GM21717 (cell line): ENCODE measurements at regions not wholly inside any gene's neighbourhood (a gene's known extent, or its start where the extent isn't known, plus 50 kb on each side); places are given as distances from the start of the nearest gene placed in this dataset.

Experiments used
- ATAC-seq: cut with Tn5 transposase; IDR thresholded peaks from one replicate; pipeline ENCODE4 v1.9.1; 2021; ENCODE audit warnings: mild to moderate bottlenecking, moderate library complexity; ENCODE audit not compliant: unreplicated experiment

DNA sequence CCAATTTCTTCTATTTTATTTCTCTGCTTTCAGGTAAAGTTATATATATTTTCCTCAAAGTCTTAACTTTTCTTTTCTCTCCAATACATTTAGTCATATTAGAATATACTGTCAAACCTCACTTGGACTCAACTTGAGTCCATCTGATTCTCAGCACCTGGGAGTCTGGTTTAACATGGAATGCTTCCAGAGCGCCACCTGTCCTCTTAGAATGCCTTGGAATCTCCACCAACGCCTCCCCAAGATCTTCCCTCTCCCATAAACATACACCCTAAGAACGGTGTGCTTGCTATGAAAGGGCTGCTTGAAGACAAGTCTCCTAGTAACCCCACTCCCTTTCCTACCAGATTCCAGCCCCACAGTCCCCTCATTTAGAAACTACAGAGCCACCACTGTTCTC is 229.1 kb upstream of the MKLN1 start:
- no peak for ATAC-seq

DNA sequence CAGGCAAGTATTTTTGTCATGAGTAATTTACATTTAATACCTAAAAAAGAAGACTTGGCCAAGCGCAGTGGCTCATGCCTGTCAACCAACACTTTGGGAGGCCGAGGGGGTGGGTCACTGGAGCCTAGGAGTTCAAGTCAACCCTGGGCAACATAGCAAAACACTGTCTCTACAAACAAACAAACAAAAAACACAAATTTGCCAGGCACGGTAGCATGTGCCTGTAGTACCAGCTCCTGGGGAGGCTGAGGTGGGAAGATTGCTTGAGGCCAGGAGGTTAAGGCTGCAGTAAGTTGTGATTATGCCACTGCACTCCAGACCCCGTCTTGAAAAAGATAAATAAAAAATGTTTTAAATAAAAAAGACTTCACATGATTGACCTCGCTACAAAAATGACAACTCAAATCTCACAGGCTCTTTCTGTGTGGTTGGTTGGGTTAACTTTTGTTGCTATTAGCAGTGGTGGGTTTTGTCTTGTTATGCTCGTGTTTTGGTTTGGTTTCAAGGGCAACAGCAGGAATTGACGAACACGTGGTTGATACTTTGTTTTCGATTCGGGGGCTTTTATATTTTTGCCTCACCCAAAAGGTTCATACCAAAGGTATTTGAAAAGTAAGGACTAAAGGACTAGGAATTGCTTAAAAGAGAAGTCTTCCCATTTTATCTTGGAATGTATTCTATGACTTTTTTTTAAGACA is 227.2 kb upstream of the MKLN1 start:
- ATAC-seq = no peak

DNA sequence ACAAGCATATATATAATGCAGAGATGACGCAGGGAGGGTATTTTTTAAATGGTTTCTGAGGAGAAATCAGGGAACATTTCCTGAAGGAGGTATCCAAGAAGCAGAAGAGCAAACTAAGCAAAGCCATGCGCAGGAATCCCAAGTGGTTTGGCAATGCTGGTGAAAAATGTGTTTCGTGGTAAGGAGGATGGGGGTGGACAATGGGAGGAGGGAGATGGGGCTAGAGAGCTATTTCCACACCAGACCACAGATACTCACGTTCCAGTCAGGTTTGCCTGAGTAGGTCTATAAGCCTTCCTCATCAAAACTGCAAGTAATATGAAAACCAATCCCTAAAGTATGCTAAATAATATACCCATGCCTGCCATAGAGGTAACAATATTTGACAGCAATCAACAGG is 223.7 kb upstream of the MKLN1 start:
- ATAC-seq = no peak

DNA sequence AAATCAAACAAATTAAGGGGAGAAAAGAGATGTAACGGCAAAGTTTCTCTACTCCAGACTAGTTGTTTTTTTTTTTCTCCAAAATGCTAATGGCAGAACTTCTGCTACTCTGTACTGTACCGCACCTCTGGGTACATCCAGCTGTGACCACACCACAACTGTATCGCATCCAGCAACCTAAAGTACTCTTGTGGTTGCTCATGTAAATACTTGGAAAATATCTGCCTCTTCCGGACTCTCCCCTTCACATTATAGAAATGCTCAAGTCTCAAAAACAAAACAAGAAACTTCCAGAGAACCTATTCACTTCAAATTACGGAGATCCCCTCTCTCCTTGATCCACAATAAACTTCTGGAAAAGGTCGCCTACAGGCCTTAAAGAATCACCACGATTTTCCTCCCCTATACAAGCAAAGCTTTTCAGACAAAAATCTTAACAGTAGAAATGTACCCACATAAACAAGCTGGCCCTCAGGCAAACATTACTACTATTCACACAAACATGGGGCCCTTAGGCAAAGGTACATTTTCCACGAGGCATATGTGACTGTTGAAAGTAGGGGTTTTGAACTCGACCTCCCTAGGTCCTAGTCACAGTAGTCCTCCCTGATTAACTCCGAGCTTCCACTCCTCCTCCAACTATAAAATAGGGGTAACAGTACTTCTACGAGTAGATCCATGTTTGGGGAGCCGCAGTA is 222.9 kb upstream of the MKLN1 start:
- no peak for ATAC-seq

DNA sequence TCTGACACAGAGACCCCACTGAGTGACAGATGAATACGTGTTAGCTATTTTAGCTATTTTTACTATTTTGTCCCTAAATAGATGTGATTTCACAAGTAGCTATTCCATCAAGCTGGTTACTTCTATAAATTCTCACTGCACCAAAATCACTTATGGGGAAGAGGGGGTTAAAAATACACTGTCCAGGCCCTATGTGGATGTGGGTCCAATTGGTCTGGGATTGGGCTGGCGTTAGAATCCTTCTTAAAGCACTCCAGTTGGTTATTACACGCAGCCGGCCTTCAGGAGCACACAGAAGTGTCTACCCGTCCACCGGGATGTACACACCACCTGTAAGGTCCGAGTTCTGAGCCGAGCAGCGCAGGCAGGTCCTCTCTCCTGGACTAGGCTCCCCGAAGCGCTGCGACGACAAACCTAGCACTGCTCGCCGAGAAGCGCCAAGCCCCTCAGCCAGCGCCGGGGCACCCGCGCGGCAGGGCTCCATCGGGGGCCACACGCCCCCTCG is 222.3 kb upstream of the MKLN1 start:
- no peak for ATAC-seq

DNA sequence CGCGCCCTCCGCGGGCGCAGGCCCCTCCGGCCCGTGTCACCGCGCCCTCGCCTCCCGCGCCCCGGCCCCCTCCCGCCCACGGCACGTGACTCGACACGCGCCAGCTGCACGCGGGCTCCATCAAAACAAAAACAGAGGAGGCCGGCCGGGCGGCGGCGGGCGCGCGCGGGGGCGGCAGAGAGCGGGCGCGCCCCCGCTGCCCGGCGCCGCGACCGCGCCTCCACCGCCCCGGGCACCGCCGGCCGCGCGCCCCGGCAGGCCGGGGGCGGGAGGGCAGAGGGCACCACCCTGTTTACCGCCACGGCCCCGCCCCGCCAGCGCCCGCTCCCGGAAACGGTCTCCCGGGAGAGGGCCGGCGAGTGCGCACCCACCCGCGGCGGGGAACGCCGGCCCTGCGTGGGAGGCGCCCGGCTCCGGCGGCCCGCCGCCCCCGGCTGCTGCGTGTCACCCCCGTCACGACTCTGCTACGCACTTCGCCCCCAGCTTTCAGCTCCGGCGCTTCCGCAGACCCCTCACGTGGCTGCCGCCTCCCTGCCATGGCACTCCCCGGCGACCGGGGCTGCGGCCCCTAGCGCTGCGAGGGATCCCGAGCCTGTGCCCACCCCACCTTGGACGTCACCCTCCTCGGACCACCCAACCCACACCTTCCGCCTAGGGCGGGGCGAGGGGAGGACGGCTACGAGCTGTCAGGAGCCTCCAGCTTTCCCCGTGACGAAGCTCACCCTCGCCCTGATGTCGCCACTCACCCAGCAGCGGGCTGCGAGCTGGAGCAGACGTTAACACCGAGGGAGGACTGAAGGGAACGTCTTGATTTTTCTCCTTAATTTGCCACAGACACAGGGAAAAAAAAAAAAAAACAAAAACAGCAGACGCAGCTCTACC is 221.6 kb upstream of the MKLN1 start:
- peak; percentile 37 for ATAC-seq

DNA sequence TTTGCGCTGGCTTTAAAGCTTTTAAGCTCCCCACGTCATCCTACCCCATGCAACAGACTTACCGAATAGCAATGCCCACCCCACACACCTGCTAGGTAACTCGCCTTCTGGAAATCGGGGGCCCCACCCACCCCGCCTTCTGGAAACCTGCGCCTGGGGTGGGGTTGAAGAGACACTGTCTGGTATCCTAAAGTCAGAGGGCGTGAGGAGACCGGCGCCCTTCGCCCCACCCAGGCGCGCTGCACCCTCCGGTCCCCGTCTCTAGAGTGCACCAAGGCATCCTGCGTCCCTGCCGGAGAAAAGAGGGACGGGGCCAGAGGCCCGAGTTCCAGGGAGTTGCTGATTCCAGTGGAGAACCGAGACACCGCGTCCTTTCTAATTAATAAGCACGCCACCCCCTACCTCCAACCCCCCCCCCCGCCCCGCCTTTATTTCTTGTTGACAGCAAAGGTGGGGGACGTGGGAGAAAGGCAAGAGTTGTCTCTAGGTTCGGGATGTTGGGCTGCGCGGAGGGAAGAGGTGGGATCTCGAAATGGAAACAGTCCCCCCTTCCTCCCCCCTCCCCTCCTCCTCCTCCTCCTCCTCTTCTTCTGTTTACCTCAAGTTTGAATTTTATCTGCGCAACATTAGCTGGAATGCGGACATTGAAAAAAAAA is 220.9 kb upstream of the MKLN1 start:
- ATAC-seq = no peak

DNA sequence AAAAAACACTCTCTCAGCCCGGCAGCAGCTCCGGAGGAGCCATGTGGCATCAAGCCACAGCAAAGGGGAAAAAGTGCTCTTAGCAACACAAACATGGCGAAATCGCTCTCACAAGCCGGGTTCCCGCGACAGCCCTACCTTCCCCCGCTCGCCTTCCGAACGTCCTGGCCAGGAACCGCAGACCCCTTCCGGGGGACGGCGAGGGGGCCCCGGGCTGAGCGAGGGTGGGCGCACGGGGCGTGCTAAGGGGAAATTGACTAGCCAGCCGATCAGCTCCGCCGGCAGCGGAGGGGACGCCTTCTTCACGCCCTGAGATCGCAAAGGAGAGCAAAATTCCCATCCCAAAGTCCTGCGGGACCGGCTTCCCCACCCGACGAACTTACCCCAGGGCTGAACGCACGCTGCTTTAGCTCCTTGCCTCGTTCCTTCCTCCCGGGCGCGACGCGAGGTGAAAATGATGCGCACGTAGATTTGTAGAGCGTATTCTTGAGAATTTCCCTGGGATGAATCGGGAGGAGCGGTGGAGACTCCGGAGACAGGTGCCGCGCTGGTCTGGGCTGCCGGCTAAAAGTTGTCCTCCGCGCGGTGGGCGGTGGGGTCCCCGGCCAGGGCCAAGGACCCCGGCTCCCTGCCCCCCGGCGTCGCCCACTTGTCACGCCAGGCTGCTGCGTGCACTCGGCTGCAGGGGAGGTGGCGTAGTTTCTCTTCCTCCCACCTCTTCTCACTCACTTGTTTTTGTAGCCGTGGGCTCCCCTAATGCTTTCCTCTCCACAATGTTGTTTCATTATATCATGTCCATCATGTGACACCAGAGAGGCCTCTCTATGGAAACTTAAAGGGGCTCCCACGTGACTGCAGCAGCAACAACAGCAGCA is 220.1 kb upstream of the MKLN1 start:
- ATAC-seq = peak; percentile 37

DNA sequence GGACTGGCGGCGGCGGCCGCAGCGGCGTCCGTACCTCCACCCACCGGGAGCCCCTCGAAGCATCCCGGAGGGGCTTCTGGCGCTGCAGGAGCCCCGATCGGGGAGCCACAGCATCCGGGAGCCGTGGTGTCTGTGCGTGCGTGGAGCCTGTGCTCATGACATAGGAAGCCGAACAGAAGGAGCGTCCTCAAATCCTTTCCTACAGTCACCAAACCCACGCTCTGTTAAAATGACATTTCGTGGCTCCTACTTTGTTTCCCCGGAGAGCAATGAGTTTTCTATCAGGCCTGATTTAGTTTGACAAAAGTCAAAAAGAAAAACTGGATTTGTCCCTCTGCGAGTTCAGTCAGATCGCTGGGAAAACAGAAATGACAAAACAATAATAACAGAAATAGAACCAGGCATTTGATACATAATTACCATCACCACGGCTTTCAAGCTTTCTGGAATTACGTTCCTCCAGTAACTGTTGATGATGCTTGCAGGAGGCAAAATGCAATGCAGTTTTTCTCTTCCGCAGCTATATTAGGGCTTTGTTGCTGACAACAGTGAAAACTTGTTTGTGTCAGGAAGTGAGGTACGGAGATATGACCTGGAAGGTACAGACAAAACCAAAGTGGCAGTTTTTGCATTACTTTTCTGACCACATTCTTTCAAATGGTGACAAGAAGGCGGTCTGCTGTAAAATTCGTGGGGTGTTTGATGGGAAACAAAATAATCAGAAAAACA is 219.3 kb upstream of the MKLN1 start:
- ATAC-seq = no peak

DNA sequence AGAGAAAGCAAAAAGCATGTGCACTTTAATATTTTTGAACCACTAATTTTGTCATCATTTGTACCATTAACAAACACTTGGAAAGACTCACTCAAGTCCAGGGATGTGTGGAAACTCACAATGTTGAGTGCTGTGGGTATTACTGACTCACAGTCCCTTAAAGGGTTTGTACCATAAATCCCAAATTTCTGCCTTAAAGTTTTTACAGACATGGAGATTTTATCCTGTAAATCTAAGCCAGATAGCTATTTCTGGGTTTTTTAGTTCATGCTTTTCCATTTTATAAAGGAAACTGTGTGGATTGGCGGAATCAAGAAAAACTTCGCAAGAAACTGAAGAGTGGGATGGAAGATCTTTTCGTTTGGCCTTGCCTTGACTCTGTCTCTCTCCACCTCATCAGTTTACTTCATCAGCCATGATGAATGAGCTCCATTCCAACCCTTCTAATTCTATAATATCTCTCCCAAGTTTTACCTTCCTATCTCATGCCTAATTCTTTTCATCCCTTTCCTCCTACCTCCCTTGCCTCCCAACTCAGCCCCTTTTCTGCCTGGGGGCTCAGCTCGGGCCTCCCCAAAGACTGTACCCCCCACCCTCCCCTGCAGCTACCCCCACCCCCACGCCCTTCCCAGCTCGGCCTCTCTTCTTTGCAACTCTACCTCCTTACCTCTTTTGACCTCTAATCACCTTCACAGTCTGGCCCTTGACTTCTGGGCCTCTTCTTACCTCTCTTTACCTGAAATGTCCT is 218.5 kb upstream of the MKLN1 start:
- no peak for ATAC-seq

DNA sequence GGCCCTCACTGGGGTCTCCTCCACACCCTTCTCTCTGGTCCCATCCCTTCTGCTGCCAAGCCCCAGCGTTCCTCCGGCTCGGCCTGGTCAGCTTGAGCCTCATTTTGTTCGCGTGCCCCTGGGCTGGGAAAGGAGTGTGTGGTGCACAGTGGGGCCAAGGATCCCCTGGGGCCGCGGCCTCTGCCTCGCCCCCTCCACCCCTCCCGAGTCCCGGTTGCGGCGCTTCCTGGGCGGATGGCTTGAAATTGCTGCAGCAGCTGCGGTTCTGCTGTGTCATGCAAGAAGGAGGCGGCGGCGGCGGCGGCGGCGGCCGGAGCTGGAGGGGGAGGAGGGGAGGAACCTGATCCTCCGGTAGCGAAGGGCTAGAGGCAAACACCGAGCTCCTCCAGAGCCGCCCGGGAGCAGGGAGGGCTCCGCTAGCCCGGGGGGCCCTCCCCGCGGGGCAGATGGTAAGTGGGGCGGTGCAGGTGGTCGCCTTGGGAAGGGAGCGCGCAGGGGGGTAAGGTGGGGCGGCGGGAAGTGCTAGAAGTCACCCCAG is 217.8 kb upstream of the MKLN1 start:
- no peak for ATAC-seq

DNA sequence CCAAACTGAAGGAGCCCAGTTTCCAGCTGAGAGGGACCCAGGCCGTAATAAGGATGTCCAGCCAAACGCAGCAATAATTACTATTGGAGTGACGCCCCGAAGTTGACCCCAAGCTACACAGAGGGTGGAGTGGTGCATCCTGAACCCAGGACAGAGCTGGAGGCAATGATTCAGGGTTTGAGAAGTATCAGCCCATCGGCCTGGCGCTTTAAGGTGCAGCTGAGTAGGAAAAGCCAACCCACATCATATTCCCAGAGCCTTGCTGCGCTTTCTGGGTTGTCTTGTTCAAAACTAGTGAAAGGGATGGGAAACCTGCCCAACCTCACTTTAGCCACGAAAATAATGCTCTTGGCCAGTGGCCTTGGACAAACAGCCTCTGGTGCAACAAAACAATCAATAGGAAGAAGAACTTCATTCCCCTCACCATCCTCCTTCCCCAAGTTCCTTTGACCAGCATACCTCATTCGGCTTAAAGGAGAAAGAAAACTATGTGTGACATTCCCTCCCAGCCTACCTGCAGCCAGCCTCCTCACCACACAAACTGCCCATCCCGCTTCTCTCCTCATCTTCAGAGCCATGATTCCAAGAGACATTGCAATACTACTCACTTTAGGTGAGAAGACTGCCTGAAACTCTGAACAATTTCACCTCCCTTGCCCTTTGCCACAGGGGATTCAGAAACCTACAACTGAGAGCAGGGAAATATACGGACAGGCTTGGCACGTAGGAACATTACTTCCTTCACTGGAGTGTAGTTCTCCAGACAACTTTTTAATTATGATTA is 217.2 kb upstream of the MKLN1 start:
- no peak for ATAC-seq

DNA sequence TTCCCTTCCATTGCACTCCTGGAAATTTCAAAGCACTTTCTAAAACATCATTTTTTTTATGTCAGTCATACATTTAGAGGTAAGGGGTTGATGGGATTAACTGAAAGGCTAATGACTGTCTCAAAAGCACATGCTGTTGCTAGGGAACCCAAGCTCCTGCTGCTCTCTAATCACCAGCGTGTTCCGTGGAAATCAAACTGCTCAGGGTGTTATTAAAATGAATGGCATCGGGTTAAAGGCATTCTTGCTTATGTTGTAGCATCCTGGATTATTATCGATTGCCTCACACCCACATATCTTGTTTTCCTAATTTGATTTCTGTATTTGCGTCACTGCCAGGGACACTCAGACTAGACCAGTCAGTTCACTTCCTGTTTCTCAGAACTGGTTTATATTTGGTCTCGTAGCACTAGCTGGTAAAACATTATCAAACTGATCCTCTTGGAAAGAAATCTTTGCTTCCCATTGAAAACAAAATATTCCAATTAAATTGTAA is 216.5 kb upstream of the MKLN1 start:
- ATAC-seq = no peak

DNA sequence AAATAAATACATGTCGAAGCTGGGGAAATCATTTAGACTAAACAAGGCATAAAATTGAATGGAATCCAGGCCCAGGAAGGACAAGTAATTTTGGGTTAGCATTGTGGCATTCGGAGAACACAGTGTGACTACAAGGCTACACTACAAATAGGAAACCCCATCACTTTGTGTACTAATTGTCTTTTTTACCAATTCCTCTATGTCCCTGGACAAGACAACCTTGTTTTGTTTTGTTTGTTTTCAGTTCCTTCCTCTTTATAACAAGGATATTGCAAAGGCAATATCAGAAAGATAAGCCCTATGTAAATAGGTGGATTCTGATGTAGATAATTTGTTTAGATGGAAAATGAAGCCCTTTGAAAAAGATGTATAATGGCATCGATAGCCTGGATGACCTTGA is 215.9 kb upstream of the MKLN1 start:
- ATAC-seq = no peak

DNA sequence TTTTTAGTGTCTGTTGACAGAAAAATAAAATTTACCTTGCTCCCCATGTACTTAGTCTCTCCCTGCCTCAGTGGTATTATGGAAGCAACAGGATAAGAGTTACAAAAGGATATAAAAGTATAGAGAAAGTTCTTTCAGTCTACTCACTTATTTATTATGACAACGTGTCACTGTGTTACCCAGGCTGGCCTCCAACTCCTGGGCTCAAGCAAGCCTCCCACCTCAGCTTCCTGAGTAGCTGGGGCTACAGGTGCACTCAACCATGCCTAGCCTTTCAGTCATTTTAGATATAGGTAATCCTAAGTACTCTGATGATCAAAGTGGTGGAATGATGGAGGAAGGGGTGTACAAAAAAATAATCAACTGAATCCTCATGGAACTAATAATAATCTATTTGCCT is 215.2 kb upstream of the MKLN1 start:
- ATAC-seq = no peak

DNA sequence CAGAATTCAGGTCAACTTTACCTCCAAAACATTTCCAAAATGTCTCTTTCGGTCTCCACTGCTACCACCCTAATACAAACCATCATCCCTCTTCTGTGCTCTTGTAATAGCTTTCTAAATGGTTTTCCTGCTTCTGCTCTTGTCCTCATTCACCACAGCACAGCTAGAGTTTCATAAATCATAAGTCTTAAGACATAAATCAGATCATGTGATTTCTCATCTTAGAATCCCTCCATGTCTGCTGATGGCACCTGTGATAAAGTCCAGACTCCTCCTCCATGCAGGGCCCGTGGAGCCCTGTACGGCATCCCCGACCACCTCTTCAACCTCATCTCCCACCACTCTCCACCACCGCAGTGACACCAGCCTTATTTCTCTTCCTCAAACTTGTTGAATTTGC is 212.3 kb upstream of the MKLN1 start:
- ATAC-seq = no peak

DNA sequence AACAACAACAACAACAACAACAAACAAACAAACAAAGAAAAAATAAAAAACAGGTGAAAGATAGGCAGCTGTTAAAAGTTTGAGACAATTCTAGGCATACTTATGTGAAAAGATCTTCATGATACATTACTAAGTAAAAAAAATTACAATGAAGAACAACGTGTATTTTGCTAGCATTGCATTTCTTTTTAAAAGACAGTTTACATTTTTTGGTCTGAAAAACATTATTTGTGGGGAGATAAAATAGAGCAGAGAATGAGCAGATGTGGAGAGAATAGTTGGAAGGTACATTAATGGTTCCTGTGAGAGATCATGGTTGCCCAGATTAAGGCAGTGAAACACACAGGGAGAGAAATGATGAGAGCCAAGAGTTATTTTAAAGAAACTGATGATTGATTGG is 210.2 kb upstream of the MKLN1 start:
- no peak for ATAC-seq

DNA sequence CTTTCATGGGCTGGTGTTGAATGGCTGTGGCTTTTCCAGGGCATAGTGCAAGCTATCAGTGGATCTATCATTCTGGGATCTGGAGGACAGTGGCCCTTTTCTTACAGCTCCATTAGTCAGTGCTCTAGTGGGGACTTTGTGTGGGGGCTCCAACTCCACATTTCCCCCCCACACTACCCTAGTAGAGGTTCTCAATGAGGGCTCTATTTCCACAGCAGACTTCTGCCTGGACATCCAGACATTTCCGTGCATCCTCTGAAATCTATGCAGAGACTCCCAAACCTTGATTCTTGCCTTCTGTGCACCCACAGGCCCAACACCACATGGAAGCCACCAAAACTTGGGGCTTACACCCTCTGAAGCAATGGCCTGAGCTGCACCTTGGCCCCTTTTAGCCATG is 208.3 kb upstream of the MKLN1 start:
- no peak for ATAC-seq
